GM10266 (cell line): ENCODE measurements at regions not wholly inside any gene's neighbourhood (a gene's known extent, or its start where the extent isn't known, plus 50 kb on each side); places are given as distances from the start of the nearest gene placed in this dataset.
"Not testable (repeated sequence)": the region's sequence is repeated elsewhere in the genome, so short reads cannot be mapped to it uniquely, and the experiment has no call there.

Experiments
- DNase-seq: peaks from one replicate; pipeline ENCODE4 v3.0.0; 2012; ENCODE audit errors: extremely low spot score
- CTCF ChIP-seq: IDR thresholded peaks from 2 replicates; pipeline ENCODE4 v1.5.1; 2012; ENCODE audit warnings: mild to moderate bottlenecking, low read depth; ENCODE audit not compliant: control insufficient read depth, insufficient read depth; ENCODE audit errors: missing control alignments

GRCh38 chr12:83573671-83574070 lies 887.0 kb downstream of the TMTC2 start:
- TF ChIP-seq CTCF = no peak
- DNase-seq = no peak

- DNase-seq = no peak
- no peak for TF ChIP-seq CTCF
Observed at GRCh38 chr12:83559650-83560049, 872.9 kb downstream of the TMTC2 start.

- DNase-seq = not testable (repeated sequence)
Observed at GRCh38 chr12:83556040-83556439, 869.3 kb downstream of the TMTC2 start.

- no peak for TF ChIP-seq CTCF
- DNase-seq = no peak
Observed at GRCh38 chr12:83541446-83541845, 854.7 kb downstream of the TMTC2 start.

GRCh38 chr12:83538361-83538965 lies 851.8 kb downstream of the TMTC2 start:
- no peak for TF ChIP-seq CTCF
- DNase-seq = no peak

GRCh38 chr12:83537428-83538053 lies 850.8 kb downstream of the TMTC2 start:
- TF ChIP-seq CTCF = no peak
- DNase-seq = no peak

GRCh38 chr12:83536496-83536895 lies 849.8 kb downstream of the TMTC2 start:
- no peak for TF ChIP-seq CTCF
- DNase-seq = no peak
